Stimulated activated naive B cell treated with anti-CD40 and anti-IgM and Interleukin-4, amounts not matched to agents 10 μg/mL and 1 μg/mL and 100 μg/mL, for 72 hours (primary cell): ENCODE measurements at regions not wholly inside any gene's neighbourhood (a gene's known extent, or its start where the extent isn't known, plus 50 kb on each side); places are given as distances from the start of the nearest gene placed in this dataset.

ENCODE experiments used
- ATAC-seq, 2 donors: fragments of 150-1000 bp; cut with Tn5 transposase; replicated peaks; 2 replicates each; pipeline ENCODE4 v1.10.0; 2021; ENCODE audit warnings: moderate library complexity in 1 of 2
- DNase-seq: peaks from one replicate; pipeline ENCODE4 v3.0.0; 2021
- H3K27ac Mint-ChIP-seq: one replicate; pipeline ENCODE4 v1.8.0; 2022; ENCODE audit warnings: mild to moderate bottlenecking, mixed read lengths
- H3K27me3 Mint-ChIP-seq, 2 donors: one replicate each; pipeline ENCODE4 v1.8.0; 2022; ENCODE audit warnings: mixed read lengths in 2 of 2
- H3K36me3 Mint-ChIP-seq, 2 donors: one replicate each; pipeline ENCODE4 v1.8.0; 2022; ENCODE audit warnings: mixed read lengths in 2 of 2, mild to moderate bottlenecking in 1 of 2
- H3K4me1 Mint-ChIP-seq, 2 donors: one replicate each; pipeline ENCODE4 v1.8.0; 2022; ENCODE audit warnings: mixed read lengths in 2 of 2, mild to moderate bottlenecking in 1 of 2
- H3K4me3 Mint-ChIP-seq, 2 donors: one replicate each; pipeline ENCODE4 v1.8.0; 2022; ENCODE audit warnings: mild to moderate bottlenecking in 2 of 2, mixed read lengths in 2 of 2, moderate library complexity in 1 of 2
- H3K9me3 Mint-ChIP-seq, 2 donors: one replicate each; pipeline ENCODE4 v1.8.0; 2022; ENCODE audit warnings: mixed read lengths in 2 of 2, mild to moderate bottlenecking in 1 of 2

DNA sequence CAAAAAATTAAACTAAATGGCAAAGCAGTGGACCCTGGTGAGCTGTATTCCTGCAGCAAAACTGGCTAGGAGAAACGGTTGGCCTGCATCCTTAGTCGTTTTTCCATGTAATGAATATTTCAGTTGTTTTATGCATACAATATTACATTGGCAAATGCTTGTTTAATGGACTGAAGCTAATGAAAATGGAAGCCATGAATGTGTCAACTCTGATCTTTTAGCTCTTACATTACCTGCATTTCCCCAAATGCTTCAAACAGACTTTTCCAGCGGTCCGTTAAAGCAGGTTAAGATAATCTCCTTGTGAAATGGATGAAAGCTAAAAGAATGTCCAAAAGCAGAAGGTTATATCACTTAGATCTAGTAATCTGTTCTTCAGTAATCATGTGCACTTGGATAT, 686.3 kb upstream of the SETBP1 start:
- ATAC-seq (no peak), DNase-seq (no peak)
- no peak overlapping the region for H3K4me3 Mint-ChIP-seq
- no peaks in the 10 kb centered on the region for H3K36me3 Mint-ChIP-seq
- H3K27me3 Mint-ChIP-seq = no peaks in the 10 kb centered on the region
- H3K27ac Mint-ChIP-seq = no peak overlapping the region
- no peaks in the 10 kb centered on the region for H3K4me1 Mint-ChIP-seq
- H3K9me3 Mint-ChIP-seq = peaks cover 3 to 8% of the 10 kb centered on the region in 2 donors

DNA sequence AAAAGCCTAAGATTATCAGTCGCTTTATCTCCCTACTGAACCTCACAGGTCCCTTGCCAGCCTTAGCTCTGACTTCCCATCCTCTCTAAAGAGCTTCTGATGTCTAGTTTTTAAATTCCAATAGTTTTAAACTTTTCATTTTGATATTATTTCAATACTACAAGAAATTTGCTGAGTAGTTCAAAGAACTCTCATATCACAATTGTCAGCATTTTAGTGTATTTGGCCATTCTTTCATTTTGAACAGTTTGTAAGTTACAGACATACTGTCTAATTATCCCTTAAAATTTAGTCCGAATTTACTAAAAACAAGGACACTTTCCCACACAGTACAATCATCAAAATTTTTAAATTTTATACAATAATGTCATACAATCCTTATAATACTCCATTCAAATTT, 666.8 kb upstream of the SETBP1 start:
- DNase-seq (no peak), ATAC-seq (no peak)
- no peak overlapping the region for H3K4me3 Mint-ChIP-seq
- no peaks in the 10 kb centered on the region for H3K36me3 Mint-ChIP-seq
- no peaks in the 10 kb centered on the region for H3K4me1 Mint-ChIP-seq
- H3K9me3 Mint-ChIP-seq = peaks cover 2 to 4% of the 10 kb centered on the region in 2 donors
- no peaks in the 10 kb centered on the region for H3K27me3 Mint-ChIP-seq
- no peak overlapping the region for H3K27ac Mint-ChIP-seq

DNA sequence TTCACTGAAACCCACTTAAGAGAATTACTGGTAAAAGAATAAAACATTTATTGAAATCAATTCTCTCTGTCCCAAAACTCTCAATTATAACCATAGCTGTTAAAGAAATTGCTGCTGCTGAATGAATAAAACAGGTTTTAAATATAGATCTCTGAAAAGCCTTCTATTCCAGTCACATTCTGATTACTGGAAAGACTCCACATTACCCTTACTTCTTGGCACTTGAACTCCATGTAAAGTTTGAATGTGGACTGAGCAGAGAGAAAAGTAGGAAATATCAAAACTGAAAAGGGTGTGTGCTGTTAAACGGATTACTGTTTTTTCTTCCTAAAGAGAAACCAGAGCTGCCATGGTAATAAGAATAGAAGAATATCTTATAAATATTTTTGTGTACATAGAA, 655.3 kb upstream of the SETBP1 start:
- H3K27ac Mint-ChIP-seq = no peak overlapping the region
- H3K4me1 Mint-ChIP-seq = no peaks in the 10 kb centered on the region
- H3K36me3 Mint-ChIP-seq = no peaks in the 10 kb centered on the region
- ATAC-seq (no peak), DNase-seq (no peak)
- H3K4me3 Mint-ChIP-seq = no peak overlapping the region
- H3K27me3 Mint-ChIP-seq = peaks cover 0 to 6% of the 10 kb centered on the region in 2 donors
- peaks cover 6 to 8% of the 10 kb centered on the region in 2 donors for H3K9me3 Mint-ChIP-seq

DNA sequence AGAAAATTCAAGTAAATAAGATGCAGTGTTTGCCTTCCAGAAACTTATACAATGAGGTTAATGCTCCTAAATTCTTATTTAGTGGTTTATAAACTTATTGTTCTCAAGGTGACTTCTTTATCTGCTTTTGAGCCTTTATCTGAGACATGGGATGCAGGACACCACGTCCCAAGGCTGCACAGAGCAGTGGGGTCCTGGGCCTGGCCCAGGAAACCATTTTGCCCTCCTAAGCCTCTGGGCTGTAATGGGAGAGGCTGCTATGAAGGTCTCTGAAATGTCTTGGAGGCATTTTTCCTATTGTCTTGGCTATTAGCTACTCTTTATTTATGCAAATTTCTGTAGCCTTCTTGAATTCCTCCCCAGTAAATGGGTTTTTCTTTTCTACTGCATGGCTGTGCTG, 652.6 kb upstream of the SETBP1 start:
- Mint-ChIP-seq H3K27ac (no peak overlapping the region), H3K9me3 (peaks cover 5 to 6% of the 10 kb centered on the region in 2 donors)

DNA sequence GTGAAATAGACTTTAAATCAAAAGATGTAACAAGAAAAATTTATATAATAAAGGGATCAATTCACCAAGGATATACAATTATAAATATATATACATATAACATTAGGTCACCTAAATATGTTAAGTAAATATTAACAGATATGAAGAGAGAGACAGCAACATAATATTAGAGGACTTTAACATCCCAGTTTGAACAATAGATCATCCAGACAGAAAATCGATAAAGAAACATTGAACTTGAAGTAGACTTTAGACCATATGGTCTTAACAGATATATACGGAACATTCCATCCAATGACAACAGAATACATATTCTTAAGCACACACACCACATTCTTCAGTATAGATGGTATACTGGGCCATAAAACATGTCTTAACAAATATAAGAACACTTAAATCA, 649.6 kb upstream of the SETBP1 start:
- H3K36me3 Mint-ChIP-seq = no peaks in the 10 kb centered on the region
- H3K27me3 Mint-ChIP-seq = no peaks in the 10 kb centered on the region
- H3K4me3 Mint-ChIP-seq = no peak overlapping the region
- no peaks in the 10 kb centered on the region for H3K4me1 Mint-ChIP-seq
- no peak overlapping the region for H3K27ac Mint-ChIP-seq
- no peak for ATAC-seq
- peaks cover 5 to 6% of the 10 kb centered on the region in 2 donors for H3K9me3 Mint-ChIP-seq
- no peak for DNase-seq

More for the DNA sequence above, 652.6 kb upstream of the SETBP1 start:
- Mint-ChIP-seq H3K27me3 (no peaks in the 10 kb centered on the region), H3K36me3 (no peaks in the 10 kb centered on the region), H3K4me3 (no peak overlapping the region), H3K4me1 (no peaks in the 10 kb centered on the region)
- DNase-seq (no peak), ATAC-seq (no peak)

DNA sequence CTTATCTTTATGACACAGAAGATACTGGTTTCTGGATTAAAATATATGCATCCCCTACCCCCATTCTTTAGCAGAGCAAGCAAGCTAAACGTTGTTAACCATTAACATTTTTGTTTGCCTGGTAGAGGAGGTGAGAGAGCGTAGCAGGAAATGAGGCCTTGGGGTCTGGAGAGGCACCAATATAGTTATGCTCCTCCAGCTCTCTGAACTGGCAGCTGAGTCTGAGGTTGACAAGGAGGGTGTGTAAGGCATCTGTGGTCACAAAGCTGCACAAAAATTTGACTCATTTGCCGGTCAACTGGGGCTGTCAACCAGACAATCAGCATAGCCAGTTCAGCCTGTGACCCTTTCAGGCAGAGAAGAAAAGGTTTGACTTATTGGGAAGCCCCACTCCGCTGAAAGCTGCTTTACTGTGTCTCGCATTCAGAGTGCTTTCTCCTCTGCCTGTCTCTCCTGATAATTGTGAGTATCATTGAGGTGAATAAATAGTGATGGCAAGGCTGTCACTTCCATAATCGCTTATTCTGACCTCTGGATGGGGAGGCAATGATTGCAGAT, 647.5 kb upstream of the SETBP1 start:
- no peak for ATAC-seq
- Mint-ChIP-seq H3K4me3 (no peak overlapping the region), H3K4me1 (no peaks in the 10 kb centered on the region), H3K9me3 (peaks cover 5 to 6% of the 10 kb centered on the region in 2 donors), H3K27ac (no peak overlapping the region), H3K27me3 (no peaks in the 10 kb centered on the region), H3K36me3 (no peaks in the 10 kb centered on the region)
- no peak for DNase-seq

DNA sequence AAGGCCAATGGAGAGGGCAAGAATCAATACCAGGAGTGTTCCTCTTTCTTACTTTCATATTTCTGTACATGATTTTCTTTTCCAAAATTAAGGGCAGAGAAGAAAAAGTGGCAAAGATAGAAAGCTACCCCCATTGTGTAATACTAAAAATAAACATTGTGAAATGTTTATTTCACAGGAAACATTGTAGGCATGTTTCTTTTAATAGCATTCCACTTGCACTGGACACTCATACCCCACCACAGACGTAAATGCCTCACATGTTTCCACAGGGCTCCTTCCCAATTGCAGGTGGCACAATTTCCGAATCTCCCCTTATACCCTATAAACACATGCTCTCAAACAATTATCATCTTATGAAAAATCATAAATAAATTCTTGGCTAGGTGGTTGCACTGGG, 645.1 kb upstream of the SETBP1 start:
- Mint-ChIP-seq H3K27me3 (no peaks in the 10 kb centered on the region), H3K36me3 (no peaks in the 10 kb centered on the region), H3K4me1 (no peaks in the 10 kb centered on the region), H3K27ac (no peak overlapping the region), H3K4me3 (no peak overlapping the region), H3K9me3 (no peaks in the 10 kb centered on the region)
- DNase-seq = no peak
- no peak for ATAC-seq

DNA sequence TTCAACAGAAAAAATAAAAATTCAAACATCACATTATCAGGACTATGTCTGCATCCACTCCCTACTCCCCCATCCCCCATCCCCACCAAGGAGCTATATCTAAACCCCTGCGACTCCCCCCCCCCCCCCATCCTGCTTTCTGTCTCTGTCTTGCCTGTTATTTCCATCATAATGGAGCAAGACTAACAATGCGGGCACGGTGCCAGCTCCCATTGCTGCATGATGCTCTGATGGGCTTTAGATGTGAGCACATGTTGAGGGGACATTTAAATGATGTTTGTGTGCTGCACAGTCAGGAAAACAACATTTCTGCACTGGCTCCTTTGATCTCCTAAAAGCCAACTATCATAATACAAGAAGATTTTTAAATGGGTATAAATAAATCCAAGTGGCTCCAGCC, 644.2 kb upstream of the SETBP1 start:
- Mint-ChIP-seq H3K4me3 (no peak overlapping the region), H3K36me3 (no peaks in the 10 kb centered on the region), H3K9me3 (no peaks in the 10 kb centered on the region), H3K27ac (no peak overlapping the region), H3K4me1 (no peaks in the 10 kb centered on the region), H3K27me3 (peaks cover 0 to 2% of the 10 kb centered on the region in 2 donors)
- DNase-seq (no peak), ATAC-seq (no peak)

DNA sequence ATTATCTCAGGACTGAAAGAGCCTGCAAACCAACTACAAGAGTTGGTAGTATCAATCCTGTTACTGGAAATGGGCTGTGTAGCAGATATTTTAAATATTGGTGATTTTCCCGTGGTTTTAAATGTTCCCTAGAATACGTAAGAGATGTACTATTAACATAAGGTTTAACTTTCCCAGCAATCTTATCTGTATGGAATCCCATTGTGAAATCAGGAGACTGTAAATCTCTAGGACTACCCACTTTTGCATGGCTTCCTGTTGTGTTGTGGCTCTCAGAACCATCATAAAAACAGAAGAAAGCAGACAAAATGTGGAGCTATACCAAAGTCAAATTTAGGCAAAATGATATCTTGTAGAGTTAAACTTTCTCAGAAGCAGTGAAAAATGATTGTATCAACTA, 641.5 kb upstream of the SETBP1 start:
- H3K27me3 Mint-ChIP-seq = peaks cover 0 to 5% of the 10 kb centered on the region in 2 donors
- ATAC-seq = no peak
- H3K9me3 Mint-ChIP-seq = peaks cover 0 to 1% of the 10 kb centered on the region in 2 donors
- H3K4me1 Mint-ChIP-seq = no peaks in the 10 kb centered on the region
- H3K36me3 Mint-ChIP-seq = no peaks in the 10 kb centered on the region
- no peak for DNase-seq
- H3K4me3 Mint-ChIP-seq = no peak overlapping the region
- H3K27ac Mint-ChIP-seq = no peak overlapping the region

DNA sequence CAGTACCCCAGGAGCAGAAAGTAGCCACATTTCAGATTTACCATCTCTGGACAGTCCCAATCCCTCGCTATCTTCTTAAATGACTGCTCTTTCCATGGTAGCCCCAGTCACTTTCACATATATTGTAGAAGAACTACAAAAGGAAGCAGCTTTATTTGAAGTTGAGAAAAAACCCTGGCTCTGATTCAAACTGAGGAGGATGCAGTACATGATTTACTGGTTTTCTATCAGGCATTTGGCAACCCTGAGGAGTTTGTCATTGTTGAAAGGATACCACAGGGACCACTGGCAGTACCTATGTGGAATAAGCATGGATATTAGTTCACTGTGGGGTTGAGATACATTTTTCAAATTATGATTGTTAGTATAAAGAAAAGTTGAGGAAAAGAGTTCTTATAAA, 640.9 kb upstream of the SETBP1 start:
- no peak for ATAC-seq
- DNase-seq = no peak
- Mint-ChIP-seq H3K36me3 (no peaks in the 10 kb centered on the region), H3K4me1 (no peaks in the 10 kb centered on the region), H3K27ac (no peak overlapping the region), H3K27me3 (peaks cover 0 to 5% of the 10 kb centered on the region in 2 donors), H3K4me3 (no peak overlapping the region), H3K9me3 (peaks cover 0 to 1% of the 10 kb centered on the region in 2 donors)

DNA sequence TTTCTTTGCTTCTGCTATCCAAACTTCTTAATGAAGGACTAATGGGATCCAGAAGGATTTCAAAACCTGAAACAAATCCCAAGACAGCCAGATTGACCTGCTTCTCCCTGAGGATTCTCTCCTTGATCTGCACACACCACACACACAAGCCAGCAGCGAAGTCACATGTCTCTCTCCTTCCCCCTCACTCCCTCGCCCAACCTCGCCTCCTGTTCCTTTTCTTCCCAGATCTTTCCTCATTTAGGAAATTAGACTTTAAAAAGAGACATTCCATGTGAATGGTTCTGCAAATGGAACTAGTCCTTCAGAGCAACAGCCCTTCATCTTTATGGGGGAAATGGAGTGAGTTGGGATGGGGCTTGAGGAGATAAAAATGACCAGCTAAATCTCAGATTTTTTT, 639.1 kb upstream of the SETBP1 start:
- Mint-ChIP-seq H3K27ac (no peak overlapping the region), H3K27me3 (peaks cover 0 to 5% of the 10 kb centered on the region in 2 donors), H3K9me3 (peaks cover 0 to 1% of the 10 kb centered on the region in 2 donors), H3K4me1 (no peaks in the 10 kb centered on the region), H3K36me3 (no peaks in the 10 kb centered on the region), H3K4me3 (no peak overlapping the region)
- ATAC-seq (no peak), DNase-seq (no peak)

DNA sequence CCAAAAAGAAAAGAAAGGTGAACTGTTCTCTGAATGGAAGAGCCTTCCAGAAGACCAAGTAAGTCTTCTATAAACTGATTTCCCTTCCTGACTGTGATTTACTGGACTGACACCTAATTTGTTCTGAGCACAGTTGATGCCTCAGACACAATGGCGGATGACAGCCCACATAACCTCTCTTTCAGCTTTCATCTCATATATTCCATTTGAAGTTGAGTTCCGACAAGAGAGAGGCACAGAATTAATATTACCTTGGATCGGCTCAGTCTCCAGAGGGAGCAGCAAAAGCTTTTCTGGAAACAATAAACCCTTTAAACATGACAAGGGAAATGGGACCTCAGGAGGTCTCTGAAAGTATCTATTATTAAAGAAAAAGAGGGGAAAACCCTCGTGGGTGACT, 638.7 kb upstream of the SETBP1 start:
- DNase-seq = no peak
- no peaks in the 10 kb centered on the region for H3K4me1 Mint-ChIP-seq

DNA sequence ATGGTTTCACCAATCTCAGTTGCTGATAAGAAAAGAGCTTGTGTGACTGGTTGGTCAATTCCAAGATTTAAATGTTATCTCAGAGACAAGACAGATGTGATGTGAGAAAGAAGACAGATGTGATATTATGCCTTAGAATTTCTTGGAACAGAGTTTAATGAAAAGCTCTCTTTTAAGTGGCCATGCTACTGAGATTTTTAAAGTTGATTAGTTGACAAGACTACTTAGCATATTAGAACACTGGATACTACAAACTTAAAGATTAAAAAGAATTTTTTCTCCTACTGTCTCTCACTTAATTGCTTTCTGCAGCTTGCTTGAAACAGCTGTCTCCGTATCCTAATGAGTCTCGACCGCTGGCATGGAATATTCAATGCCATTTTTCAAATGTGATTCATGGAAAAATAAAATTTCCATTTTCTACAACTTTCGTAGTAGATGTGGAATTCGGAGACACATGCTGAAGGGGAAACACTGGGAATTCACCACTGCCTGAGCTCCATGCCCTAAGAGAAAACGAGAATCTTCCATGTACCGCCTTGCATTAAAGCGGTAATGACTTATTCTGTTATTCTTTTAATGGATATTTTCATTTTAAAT, 634.2 kb upstream of the SETBP1 start:
- no peaks in the 10 kb centered on the region for H3K4me1 Mint-ChIP-seq
- H3K9me3 Mint-ChIP-seq = peaks cover 0 to 1% of the 10 kb centered on the region in 2 donors
- no peaks in the 10 kb centered on the region for H3K36me3 Mint-ChIP-seq
- H3K27ac Mint-ChIP-seq = no peak overlapping the region
- H3K4me3 Mint-ChIP-seq = no peak overlapping the region
- ATAC-seq (no peak), DNase-seq (no peak)
- peaks cover 0 to 3% of the 10 kb centered on the region in 2 donors for H3K27me3 Mint-ChIP-seq

More for the DNA sequence above, 638.7 kb upstream of the SETBP1 start:
- Mint-ChIP-seq H3K4me3 (no peak overlapping the region), H3K36me3 (no peaks in the 10 kb centered on the region), H3K27me3 (peaks cover 0 to 5% of the 10 kb centered on the region in 2 donors), H3K9me3 (peaks cover 0 to 1% of the 10 kb centered on the region in 2 donors), H3K27ac (no peak overlapping the region)
- ATAC-seq = no peak

DNA sequence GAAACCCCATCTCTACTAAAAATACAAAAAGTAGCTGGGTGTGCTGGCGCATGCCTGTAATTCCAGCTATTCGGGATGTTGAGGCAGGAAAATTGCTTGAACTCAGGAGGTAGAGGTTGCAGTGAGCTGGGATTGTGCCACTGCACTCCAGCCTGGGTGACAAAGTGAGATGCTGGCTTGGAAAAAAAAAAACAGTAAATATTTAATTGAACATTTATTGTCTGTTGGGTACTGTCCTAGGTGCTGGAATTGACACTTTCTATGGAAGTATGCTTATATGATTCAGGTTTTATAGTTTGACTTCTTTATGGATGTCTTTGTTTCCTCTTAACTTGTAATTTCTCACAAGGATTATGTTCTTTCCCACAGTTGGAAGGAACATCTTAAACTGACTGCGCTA, 633.1 kb upstream of the SETBP1 start:
- Mint-ChIP-seq H3K9me3 (no peaks in the 10 kb centered on the region), H3K4me3 (no peak overlapping the region), H3K27me3 (no peaks in the 10 kb centered on the region), H3K36me3 (no peaks in the 10 kb centered on the region), H3K4me1 (no peaks in the 10 kb centered on the region), H3K27ac (no peak overlapping the region)
- ATAC-seq = no peak
- DNase-seq = no peak

DNA sequence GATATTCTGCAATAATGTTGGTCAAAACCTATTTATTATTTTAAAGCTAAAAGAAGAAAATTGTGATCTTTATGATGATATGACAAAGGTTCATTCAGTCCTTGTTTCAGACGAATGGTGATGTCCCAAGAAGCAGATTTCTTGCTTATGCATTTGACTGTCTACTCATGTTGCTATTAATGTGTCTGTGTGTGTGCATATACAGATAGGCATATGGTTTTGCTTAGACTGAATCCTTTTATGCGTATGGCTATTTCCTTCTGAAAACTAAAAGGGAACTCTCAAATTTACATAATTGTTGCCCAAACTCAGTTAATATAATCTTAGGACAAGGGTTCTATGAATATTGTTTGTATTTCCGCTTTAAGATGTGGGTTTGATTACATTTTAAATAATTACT, 632.3 kb upstream of the SETBP1 start:
- Mint-ChIP-seq H3K27ac (no peak overlapping the region), H3K36me3 (no peaks in the 10 kb centered on the region), H3K9me3 (no peaks in the 10 kb centered on the region), H3K27me3 (no peaks in the 10 kb centered on the region), H3K4me3 (no peak overlapping the region), H3K4me1 (no peaks in the 10 kb centered on the region)
- no peak for ATAC-seq
- no peak for DNase-seq
